ENCODE measurements at regions not wholly inside any gene's neighbourhood (a gene's known extent, or its start where the extent isn't known, plus 50 kb on each side); places are given as distances from the start of the nearest gene placed in this dataset.
"Not testable (repeated sequence)": the region's sequence is repeated elsewhere in the genome, so short reads cannot be mapped to it uniquely, and the experiment has no call there.

- DNase-seq, result no peak
Observed at GRCh38 chr10:80697926-80698325, 160.2 kb downstream of the SH2D4B start.

GRCh38 chr10:80699602-80700039, 161.9 kb downstream of the SH2D4B start:
- DNase-seq, result peak; percentile 42

- DNase-seq, result no peak
Observed at GRCh38 chr10:80700252-80700651, 162.6 kb downstream of the SH2D4B start.

- no peak for DNase-seq
Observed at GRCh38 chr10:80700760-80701444, 163.2 kb downstream of the SH2D4B start.

- DNase-seq, result no peak
Observed at GRCh38 chr10:80701706-80702105, 164.0 kb downstream of the SH2D4B start.

GRCh38 chr10:80702143-80702542, 164.4 kb downstream of the SH2D4B start:
- DNase-seq, result no peak

GRCh38 chr10:80705899-80706298, 168.2 kb downstream of the SH2D4B start:
- no peak for DNase-seq

- DNase-seq, result no peak
Observed at GRCh38 chr10:80708185-80708584, 170.5 kb downstream of the SH2D4B start.

- DNase-seq, result no peak
Observed at GRCh38 chr10:80708808-80709207, 171.1 kb downstream of the SH2D4B start.

- no peak for DNase-seq
Observed at GRCh38 chr10:80709866-80710265, 172.2 kb downstream of the SH2D4B start.

- no peak for DNase-seq
Observed at GRCh38 chr10:80713398-80713928, 175.8 kb downstream of the SH2D4B start.

GRCh38 chr10:80714566-80714965, 176.9 kb downstream of the SH2D4B start:
- DNase-seq, result no peak

- DNase-seq, result no peak
Observed at GRCh38 chr10:80718024-80718423, 180.3 kb downstream of the SH2D4B start.

- DNase-seq, result no peak
Observed at GRCh38 chr10:80719935-80720334, 182.2 kb downstream of the SH2D4B start.

GRCh38 chr10:80720549-80720948, 182.8 kb downstream of the SH2D4B start:
- DNase-seq, result no peak

- not testable (repeated sequence) for DNase-seq
Observed at GRCh38 chr10:80728354-80728753, 190.7 kb downstream of the SH2D4B start.

GRCh38 chr10:80729896-80730295, 192.2 kb downstream of the SH2D4B start:
- DNase-seq, result no peak

- DNase-seq, result no peak
Observed at GRCh38 chr10:80730522-80730921, 192.8 kb downstream of the SH2D4B start.

GRCh38 chr10:80734589-80734988, 196.9 kb downstream of the SH2D4B start:
- DNase-seq, result no peak

GRCh38 chr10:80737209-80737608, 199.5 kb downstream of the SH2D4B start:
- DNase-seq, result no peak

GRCh38 chr10:80739328-80739727, 201.6 kb downstream of the SH2D4B start:
- DNase-seq, result no peak

GRCh38 chr10:80739963-80740715, 202.4 kb downstream of the SH2D4B start:
- no peak for DNase-seq

GRCh38 chr10:80741278-80741677, 203.6 kb downstream of the SH2D4B start:
- DNase-seq, result no peak

- DNase-seq, result no peak
Observed at GRCh38 chr10:80750268-80750667, 212.6 kb downstream of the SH2D4B start.

All from effector CD8-positive, alpha-beta T cell (primary cell).